ENCODE measurements at regions not wholly inside any gene's neighbourhood (a gene's known extent, or its start where the extent isn't known, plus 50 kb on each side); places are given as distances from the start of the nearest gene placed in this dataset.

GRCh38 chr11:134610116-134610910 is 198.3 kb upstream of the B3GAT1 start:
- ChIA-PET POLR2A (no interaction called here), CTCF (no interaction called here)
- DNase-seq (ENCODE audit: extremely low spot score), result no peak
- TF ChIP-seq SP1 (IDR thresholded peaks at IDR 0.05), result no peak
- no peak for TF ChIP-seq PKNOX1 (IDR thresholded peaks at IDR 0.05)
- TF ChIP-seq NFRKB (IDR thresholded peaks at IDR 0.05), result no peak
- TF ChIP-seq HDGF (IDR thresholded peaks at IDR 0.05; ENCODE audit: borderline replicate concordance), result no peak
- no peak for TF ChIP-seq FOXA1 (IDR thresholded peaks at IDR 0.05)
- TF ChIP-seq BHLHE40 (IDR thresholded peaks at IDR 0.05; ENCODE audit: borderline replicate concordance), result no peak
- TF ChIP-seq ARNT (IDR thresholded peaks at IDR 0.05), result no peak
- TF ChIP-seq FOXM1 (IDR thresholded peaks at IDR 0.05; ENCODE audit: borderline replicate concordance), result no peak
- no peak for TF ChIP-seq ZNF384 (IDR thresholded peaks at IDR 0.05)
- no peak for TF ChIP-seq FOXK2 (IDR thresholded peaks at IDR 0.05)
- TF ChIP-seq TARDBP (IDR thresholded peaks at IDR 0.05), result no peak
- TF ChIP-seq LEF1 (IDR thresholded peaks at IDR 0.05; ENCODE audit: borderline replicate concordance), result no peak
- no peak for TF ChIP-seq ELF4 (IDR thresholded peaks at IDR 0.05)
- no peak for TF ChIP-seq L3MBTL2 (conservative IDR thresholded peaks at IDR 0.05)
- no peak for TF ChIP-seq CTBP1 (IDR thresholded peaks at IDR 0.05; ENCODE audit: borderline replicate concordance)
- TF ChIP-seq SUZ12 (IDR thresholded peaks at IDR 0.05), result no peak

GRCh38 chr11:134609361-134610115 is 197.5 kb upstream of the B3GAT1 start:
- POLR2A ChIA-PET, result no interaction called here
- TF ChIP-seq FOXM1 (IDR thresholded peaks at IDR 0.05; ENCODE audit: borderline replicate concordance), result no peak
- TF ChIP-seq L3MBTL2 (conservative IDR thresholded peaks at IDR 0.05), result no peak
- TF ChIP-seq ZNF384 (IDR thresholded peaks at IDR 0.05), result no peak
- TF ChIP-seq FOXK2 (IDR thresholded peaks at IDR 0.05), result no peak
- TF ChIP-seq LEF1 (IDR thresholded peaks at IDR 0.05; ENCODE audit: borderline replicate concordance), result no peak
- no peak for TF ChIP-seq TARDBP (IDR thresholded peaks at IDR 0.05)
- TF ChIP-seq ELF4 (IDR thresholded peaks at IDR 0.05), result no peak
- TF ChIP-seq SUZ12 (IDR thresholded peaks at IDR 0.05), result no peak
- no peak for TF ChIP-seq BHLHE40 (IDR thresholded peaks at IDR 0.05; ENCODE audit: borderline replicate concordance)
- TF ChIP-seq ARNT (IDR thresholded peaks at IDR 0.05), result no peak
- TF ChIP-seq CTBP1 (IDR thresholded peaks at IDR 0.05; ENCODE audit: borderline replicate concordance), result no peak
- TF ChIP-seq HDGF (IDR thresholded peaks at IDR 0.05; ENCODE audit: borderline replicate concordance), result no peak
- TF ChIP-seq NFRKB (IDR thresholded peaks at IDR 0.05), result no peak
- no peak for TF ChIP-seq SP1 (IDR thresholded peaks at IDR 0.05)
- no peak for TF ChIP-seq PKNOX1 (IDR thresholded peaks at IDR 0.05)
- no peak for TF ChIP-seq FOXA1 (IDR thresholded peaks at IDR 0.05)
- no peak for DNase-seq (ENCODE audit: extremely low spot score)
- CTCF ChIA-PET, result no interaction called here

- TF ChIP-seq ZNF384 (IDR thresholded peaks at IDR 0.05), result no peak
- TF ChIP-seq BHLHE40 (IDR thresholded peaks at IDR 0.05; ENCODE audit: borderline replicate concordance), result no peak
- no peak for TF ChIP-seq LEF1 (IDR thresholded peaks at IDR 0.05; ENCODE audit: borderline replicate concordance)
- TF ChIP-seq FOXK2 (IDR thresholded peaks at IDR 0.05), result no peak
- TF ChIP-seq CTBP1 (IDR thresholded peaks at IDR 0.05; ENCODE audit: borderline replicate concordance), result no peak
- TF ChIP-seq ARNT (IDR thresholded peaks at IDR 0.05), result no peak
- ChIA-PET POLR2A (no interaction called here), CTCF (no interaction called here)
- no peak for DNase-seq (ENCODE audit: extremely low spot score)
Observed at GRCh38 chr11:134607963-134608750, 196.1 kb upstream of the B3GAT1 start.

GRCh38 chr11:134606251-134606650 is 194.2 kb upstream of the B3GAT1 start:
- no peak for DNase-seq (ENCODE audit: extremely low spot score)
- POLR2A ChIA-PET, result no interaction called here
- CTCF ChIA-PET, result interaction anchor here (0.6 kb wide), 1 partner anchor 11 kb away, joined by 3 read pairs; no protein-coding TSS in a partner anchor

More at GRCh38 chr11:134606251-134606650, 194.2 kb upstream of the B3GAT1 start:
- TF ChIP-seq BHLHE40 (IDR thresholded peaks at IDR 0.05; ENCODE audit: borderline replicate concordance) (no peak), HDGF (IDR thresholded peaks at IDR 0.05; ENCODE audit: borderline replicate concordance) (no peak), LEF1 (IDR thresholded peaks at IDR 0.05; ENCODE audit: borderline replicate concordance) (no peak), SP1 (IDR thresholded peaks at IDR 0.05) (no peak), L3MBTL2 (conservative IDR thresholded peaks at IDR 0.05) (no peak), NFRKB (IDR thresholded peaks at IDR 0.05) (no peak), CTBP1 (IDR thresholded peaks at IDR 0.05; ENCODE audit: borderline replicate concordance) (no peak), PKNOX1 (IDR thresholded peaks at IDR 0.05) (no peak), TARDBP (IDR thresholded peaks at IDR 0.05) (no peak), ARNT (IDR thresholded peaks at IDR 0.05) (no peak), FOXM1 (IDR thresholded peaks at IDR 0.05; ENCODE audit: borderline replicate concordance) (no peak), ELF4 (IDR thresholded peaks at IDR 0.05) (no peak), ZNF384 (IDR thresholded peaks at IDR 0.05) (no peak), FOXA1 (IDR thresholded peaks at IDR 0.05) (no peak), FOXK2 (IDR thresholded peaks at IDR 0.05) (no peak), SUZ12 (IDR thresholded peaks at IDR 0.05) (no peak)
